Gastroesophageal sphincter (tissue), 3 donors: ENCODE measurements at regions not wholly inside any gene's neighbourhood (a gene's known extent, or its start where the extent isn't known, plus 50 kb on each side); places are given as distances from the start of the nearest gene placed in this dataset.

Source experiments
- POLR2A ChIP-seq, 2 donors: fragments of 450-650 bp; IDR thresholded peaks; one replicate each; pipeline ENCODE4 v1.6.1; 2017; ENCODE audit warnings: antibody characterized with exemption in 2 of 2, mild to moderate bottlenecking in 2 of 2, moderate library complexity in 1 of 2
- POLR2AphosphoS5 ChIP-seq: sonication (generic); formaldehyde crosslinking; IDR thresholded peaks from one replicate; pipeline ENCODE4 v1.6.1; 2017; ENCODE audit warnings: antibody characterized with exemption
- TF ChIP-seq, protein P1 (sequence below), 4 experiments: fragments of 200-600 bp in 2 of 4; fragments of 450-650 bp in 2 of 4; sonication (generic) in 1 of 4; IDR thresholded peaks; one replicate each; pipeline ENCODE4 v1.5.1; 2017 to 2019; ENCODE audit warnings: antibody characterized with exemption in 4 of 4, mild to moderate bottlenecking in 2 of 4, moderate library complexity in 2 of 4

DNA sequence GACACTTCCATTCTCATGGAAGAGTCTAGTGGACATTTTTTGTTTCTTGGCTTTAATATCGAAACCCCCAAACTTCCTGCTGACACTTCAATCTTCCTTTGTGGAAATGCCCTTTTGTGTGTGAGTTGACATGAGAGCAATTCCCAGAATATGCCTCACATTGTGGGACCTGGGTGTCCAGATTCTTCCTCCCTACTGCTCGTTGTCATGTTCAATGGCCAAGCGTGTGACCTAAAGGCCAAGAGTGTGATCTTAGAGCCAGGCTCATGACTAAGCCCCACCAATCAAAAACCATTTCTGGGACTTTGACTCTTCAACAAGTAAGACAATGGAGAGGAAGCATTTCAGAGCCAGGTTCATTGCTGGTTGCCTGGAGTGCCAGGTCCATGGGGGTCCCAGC, 52.5 kb upstream of the BMPER start:
- TF ChIP-seq, protein P1, sequence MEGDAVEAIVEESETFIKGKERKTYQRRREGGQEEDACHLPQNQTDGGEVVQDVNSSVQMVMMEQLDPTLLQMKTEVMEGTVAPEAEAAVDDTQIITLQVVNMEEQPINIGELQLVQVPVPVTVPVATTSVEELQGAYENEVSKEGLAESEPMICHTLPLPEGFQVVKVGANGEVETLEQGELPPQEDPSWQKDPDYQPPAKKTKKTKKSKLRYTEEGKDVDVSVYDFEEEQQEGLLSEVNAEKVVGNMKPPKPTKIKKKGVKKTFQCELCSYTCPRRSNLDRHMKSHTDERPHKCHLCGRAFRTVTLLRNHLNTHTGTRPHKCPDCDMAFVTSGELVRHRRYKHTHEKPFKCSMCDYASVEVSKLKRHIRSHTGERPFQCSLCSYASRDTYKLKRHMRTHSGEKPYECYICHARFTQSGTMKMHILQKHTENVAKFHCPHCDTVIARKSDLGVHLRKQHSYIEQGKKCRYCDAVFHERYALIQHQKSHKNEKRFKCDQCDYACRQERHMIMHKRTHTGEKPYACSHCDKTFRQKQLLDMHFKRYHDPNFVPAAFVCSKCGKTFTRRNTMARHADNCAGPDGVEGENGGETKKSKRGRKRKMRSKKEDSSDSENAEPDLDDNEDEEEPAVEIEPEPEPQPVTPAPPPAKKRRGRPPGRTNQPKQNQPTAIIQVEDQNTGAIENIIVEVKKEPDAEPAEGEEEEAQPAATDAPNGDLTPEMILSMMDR (IDR thresholded peaks at IDR 0.05): no peak
- TF ChIP-seq POLR2AphosphoS5 (no peak), POLR2A (IDR thresholded peaks at IDR 0.05) (no peak)
